ENCODE measurements at regions not wholly inside any gene's neighbourhood (a gene's known extent, or its start where the extent isn't known, plus 50 kb on each side); places are given as distances from the start of the nearest gene placed in this dataset.
"Not testable (repeated sequence)": the region's sequence is repeated elsewhere in the genome, so short reads cannot be mapped to it uniquely, and the experiment has no call there.

DNA sequence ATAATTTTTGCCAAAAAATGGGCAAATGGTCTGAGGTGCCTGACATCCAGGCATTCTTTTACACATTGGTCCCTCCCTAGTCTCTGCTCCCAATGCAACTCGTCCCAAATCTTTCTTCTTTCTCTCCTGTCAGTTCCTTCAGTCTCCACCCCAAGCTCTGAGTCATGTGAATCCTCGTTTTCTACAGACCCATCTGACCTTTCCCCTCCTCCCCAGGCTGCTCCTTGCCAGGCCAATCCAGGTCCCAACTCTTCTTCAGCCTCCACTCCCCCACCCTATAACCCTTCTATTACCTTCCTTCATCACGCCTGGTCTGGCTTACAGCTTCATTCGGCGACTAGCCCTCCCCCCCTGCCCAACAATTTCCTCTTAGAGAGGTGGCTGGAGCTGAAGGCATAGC is 55.3 kb downstream of the BBS10 start:
- DNase-seq (ENCODE audit: low read depth): not testable (repeated sequence)

DNA sequence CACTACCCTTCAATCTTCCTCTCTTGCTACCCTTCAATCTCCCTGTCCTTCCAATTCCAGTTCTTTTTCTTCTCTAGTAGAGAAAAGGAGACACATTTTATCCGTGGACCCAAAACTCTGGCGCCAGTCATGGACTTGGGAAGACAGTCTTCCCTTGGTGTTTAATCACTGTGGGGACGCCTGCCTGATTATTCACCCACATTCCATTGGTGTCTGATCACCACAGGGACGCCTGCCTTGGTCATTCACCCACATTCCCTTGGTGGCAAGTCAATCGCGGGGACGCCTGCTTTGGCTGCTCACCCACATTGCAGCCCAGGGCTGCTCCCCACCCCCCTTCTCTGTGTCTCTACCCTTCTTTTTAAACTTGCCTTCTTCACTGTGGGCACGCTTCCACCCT is 55.9 kb downstream of the BBS10 start:
- not testable (repeated sequence) for DNase-seq (ENCODE audit: low read depth)

DNA sequence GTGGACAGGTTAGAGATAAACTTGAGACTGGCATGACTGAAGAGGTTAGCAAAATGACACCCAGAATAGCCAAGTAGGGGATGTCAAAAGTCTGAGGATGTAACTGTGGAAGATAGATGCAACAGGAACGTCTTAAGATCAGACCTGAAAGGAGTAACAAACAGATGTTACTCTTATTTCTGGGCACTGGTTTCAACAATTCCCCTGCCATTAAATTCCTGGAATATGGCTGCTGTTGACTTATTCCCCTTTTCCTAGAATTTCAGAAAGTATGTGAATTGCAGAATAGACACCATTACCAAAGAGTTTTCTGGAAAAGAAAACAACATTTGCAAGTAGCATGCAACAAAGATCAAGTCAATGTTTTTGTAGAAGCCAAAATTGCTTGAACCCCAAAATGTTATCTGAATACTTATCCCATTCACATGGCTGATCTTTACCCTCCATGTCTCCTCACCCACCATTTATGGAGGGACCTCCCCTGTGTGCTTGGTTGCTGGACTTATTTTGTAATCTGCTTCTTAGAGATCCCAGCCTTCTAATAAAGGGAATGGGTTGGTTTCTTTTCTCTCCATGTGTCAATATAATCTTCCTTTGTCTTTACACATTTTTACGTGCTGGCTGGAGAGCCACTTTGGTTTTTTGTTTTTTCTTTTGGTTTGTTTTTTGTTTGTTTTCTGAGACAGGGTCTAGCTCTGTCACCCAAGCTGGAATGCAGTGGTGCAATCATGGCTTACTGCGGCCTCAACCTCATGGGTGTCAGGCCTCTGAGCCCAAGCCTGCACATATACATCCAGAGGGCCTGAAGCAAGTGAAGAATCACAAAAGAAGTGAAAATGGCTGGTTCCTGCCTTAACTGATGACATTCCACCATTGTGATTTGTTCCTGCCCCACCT is 57.0 kb downstream of the BBS10 start:
- no peak for DNase-seq (ENCODE audit: low read depth)

DNA sequence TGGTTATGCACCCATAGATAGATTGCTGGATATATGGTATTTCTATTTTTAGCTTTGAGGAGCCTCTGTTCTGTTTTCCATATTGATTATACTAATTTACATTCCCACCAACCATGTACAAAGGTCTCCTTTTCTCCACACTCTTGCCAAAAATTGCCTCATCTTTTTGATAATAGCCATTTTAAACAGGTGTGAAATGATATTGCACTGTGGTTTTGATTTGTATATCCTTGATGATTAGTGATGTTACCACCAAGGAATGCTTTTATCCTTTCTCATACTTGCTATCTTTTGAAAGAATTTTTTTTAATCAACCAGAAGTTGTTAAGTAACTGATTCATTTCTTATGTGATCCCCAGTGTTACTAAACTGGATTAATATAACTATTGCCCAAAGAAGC is 60.0 kb downstream of the BBS10 start:
- DNase-seq (ENCODE audit: low read depth): no peak

DNA sequence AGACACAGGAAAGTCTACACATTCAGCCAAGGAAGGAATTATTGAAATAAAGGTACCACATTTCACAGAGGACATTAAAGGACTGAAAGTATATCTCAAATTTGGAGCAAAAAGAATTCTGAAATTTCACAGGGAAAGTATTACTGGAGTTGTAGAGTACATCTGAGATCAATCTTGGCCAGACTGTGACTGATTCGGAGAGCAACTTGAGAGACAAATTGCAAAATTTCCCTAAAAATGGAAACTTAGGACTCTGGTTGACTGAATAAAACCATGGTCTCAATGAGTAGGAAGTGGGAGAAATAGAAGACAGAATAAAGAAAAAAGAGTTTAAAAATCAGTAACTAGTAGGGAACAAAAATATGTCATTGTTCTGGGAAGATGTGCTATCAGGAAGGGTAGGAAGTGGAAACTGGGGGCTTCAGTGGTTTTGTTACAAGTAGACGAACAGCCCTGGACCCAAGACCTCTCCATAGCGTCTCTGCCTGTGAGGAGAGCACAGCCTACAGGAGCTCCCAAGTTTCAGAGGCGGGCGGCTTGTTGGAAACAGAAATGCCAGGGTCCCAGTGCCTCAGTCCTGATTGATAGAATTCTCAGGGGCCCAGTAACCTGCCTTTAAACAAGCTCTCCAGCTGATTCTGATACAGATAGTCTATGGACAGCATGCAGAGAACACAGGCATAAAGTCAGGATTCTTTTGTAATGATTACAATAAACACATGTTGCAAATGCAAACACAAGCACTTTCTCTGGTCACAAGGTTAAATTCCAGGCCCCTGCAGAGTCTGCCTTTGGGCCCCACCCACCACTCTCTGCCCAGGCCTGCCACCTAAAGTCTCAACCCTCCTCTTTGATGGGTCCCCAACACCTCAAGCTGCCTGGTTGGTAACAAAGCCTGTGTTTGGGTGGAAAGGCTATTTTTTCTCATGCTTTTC is 63.1 kb downstream of the BBS10 start:
- DNase-seq (ENCODE audit: low read depth): no peak

DNA sequence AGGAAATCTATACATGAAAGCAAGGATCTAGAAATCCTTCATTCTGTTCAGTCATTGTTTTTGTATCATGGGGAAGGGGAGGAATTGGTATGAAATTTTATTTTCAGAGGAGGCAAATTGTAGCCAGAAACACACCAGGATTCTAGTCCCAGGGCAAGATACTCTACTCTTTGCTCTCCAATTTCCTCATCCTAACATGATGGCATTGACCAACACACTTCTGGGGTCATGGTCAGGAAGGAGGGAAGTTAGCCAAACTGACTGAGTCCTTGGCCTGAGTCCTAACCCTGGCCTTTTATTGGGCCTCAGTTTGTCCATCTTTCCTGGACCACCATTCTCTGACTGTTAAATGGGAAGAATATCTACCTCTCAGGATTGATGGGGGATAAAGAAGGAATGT is 65.5 kb downstream of the BBS10 start:
- no peak for DNase-seq (ENCODE audit: low read depth)

DNA sequence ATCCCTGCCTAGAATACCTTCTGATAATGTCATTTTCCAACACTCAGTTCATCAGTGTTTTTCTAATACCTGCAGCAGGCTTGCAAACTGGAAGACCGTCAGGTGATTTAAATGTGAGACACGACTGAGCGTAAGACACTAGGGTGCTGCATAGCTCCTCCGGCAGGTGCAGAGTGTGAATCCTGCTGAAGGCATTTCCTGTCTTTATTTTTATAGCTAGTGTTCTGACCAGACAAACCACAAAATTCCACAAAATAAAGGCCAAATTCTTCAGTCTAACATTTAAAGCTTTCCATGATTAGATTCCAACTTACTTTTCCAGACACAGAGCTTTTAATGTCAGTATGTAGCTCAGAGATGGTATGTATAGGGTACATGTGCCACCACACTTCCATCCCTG is 70.7 kb downstream of the BBS10 start:
- DNase-seq (ENCODE audit: low read depth): no peak

DNA sequence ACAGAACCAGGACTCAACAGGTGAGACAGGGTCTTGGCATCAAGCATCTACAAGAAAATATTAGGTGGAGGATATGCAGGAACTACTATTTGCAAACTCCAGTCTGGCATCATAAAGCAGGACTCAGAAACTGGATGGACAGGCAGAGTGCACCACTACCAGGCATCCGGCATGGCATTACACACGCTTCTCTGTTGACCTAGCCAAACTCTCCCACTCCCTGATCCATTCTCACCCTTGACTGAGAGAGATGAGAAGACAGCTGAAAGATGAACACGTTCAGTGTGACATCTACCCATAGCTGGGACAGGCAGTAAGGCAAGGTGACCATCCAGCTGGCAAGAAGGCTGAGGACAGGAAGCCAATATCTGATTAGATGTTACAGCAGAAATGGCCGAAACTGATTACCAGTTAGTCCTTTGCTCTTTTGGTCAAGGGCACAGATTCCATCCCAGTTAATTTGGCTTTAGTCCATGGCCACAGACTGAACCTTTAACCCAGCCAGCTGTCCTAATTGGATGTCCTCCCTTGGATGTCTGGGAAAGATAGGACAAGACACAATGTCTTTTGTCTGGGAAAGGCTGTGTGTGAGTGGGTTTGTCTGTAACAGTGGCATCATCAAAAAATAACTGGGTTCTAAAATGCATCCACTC is 71.6 kb downstream of the BBS10 start:
- no peak for DNase-seq (ENCODE audit: low read depth)

DNA sequence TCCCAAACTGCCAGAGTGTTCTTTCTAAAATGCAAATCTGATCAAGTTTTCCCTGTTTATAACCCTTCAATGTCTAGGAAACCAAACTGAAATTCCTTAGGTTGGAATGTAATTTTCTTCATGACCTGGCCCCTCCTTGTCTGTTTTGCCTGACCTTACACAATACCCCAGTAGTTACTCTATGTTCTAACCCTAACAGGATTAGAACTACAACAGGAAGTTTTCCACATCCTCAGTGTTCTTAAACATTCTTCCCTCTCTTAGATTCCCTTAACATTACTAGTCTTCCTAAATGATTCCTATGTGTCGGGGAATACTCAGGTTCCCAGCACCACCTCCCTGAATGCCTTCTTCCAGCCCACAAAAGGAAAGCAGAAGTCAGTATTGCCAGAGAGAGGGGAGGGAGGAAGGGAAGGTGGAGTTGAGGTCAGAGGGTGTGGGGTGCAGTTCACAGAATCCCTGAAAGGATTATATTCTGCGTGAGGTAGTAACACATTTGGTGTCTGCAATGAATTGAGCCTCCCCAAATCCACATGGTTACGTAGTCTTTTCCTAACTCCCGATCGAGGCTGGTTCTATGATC is 72.6 kb downstream of the BBS10 start:
- no peak for DNase-seq (ENCODE audit: low read depth)

DNA sequence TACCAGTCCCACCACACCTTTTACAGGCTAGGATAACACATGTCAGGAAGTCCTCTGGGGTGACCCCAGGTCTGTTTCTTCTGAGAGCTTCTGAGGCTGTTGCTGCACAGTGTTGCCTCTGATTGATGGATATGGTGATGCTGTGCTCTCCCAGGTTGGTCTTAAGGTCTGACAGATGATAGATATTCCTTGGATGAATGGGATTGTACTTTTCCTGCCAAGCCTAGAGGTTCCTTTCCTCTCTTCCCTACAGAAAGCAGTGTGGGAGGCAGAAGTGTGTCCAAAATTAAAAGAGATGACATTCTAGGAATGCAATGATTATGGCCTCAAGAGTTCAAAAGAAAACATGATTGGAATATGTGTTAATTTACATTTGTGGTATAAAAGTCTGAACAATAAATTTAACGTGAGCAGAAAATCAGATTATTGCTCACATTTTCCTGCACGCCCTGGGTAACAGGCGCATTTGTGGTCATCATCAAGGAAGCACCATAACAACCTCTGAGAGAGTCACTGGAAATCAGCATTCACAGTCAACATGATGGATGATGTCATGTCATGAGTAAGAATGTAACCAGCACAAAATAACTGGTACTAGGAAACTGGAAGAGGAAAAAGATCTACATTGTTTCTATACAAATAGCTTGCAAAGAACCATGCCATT is 73.7 kb downstream of the BBS10 start:
- DNase-seq (ENCODE audit: low read depth): no peak

DNA sequence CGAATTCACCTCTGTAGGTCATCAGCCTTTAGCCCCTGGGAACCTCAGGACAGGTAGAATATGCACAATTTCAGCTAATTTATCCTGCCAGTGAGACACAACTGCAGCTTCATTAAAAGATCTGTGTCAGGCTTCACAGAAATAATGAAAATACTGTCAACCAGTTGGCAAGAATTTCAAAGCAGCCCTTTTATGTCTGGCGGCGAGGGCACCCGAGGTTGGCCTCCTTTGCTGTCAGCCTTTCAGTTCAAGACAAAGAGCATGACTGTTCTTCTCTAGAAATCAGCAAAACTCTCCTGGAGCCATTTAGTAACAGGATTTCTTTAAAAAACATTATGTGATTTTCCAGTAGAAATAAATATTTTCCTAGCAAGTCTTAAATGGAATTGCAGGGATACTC is 75.9 kb downstream of the BBS10 start:
- no peak for DNase-seq (ENCODE audit: low read depth)

DNA sequence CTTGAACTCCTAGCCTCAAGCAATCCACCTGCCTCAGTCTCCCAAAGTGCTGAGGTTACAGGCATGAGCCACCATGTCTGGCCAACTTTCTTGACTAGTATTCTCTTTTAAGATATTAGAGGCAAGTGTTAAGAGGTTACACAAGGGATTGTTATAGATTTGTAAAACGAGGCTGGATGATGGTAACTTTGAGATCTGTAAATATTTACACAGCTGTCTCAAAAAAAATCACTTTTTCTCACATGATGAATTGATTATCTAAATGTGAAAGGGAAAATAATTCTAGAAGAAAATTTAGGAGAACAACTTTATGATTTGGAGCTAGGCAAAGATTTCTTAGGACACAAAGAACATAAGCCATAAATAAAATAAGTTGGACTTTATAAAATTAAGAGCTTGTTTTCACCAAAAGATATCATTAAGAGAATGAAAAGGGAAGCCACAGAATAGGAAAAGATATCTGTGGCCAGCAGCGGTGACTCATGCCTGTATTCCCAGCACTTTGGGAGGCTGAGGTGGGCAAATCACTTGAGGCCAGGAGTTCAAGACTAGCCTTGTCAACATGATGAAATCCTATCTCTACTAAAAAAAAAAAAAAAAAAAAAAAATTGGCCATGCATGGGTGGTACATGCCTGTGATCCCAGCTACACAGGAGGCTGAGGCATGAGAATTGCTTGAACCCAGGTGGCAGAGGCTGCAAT is 77.4 kb downstream of the BBS10 start:
- no peak for DNase-seq (ENCODE audit: low read depth)

DNA sequence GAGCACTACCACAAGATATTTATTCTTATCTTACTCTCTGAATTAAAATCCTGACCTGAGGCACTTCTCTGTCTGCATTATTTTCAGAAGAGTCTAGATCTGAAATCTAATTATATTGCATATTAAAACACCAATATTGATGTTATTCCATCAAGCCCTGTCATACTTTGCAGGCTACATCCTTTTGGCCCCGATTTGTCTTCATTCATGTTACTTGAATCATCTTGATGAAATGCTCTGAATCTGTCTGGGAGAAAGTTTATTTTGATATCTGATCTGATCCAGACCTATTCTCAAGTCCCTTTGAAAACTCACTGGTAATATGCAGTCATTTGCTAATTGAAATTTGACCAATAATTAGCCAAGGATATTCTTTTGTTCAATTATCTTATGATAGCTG is 79.9 kb downstream of the BBS10 start:
- no peak for DNase-seq (ENCODE audit: low read depth)

DNA sequence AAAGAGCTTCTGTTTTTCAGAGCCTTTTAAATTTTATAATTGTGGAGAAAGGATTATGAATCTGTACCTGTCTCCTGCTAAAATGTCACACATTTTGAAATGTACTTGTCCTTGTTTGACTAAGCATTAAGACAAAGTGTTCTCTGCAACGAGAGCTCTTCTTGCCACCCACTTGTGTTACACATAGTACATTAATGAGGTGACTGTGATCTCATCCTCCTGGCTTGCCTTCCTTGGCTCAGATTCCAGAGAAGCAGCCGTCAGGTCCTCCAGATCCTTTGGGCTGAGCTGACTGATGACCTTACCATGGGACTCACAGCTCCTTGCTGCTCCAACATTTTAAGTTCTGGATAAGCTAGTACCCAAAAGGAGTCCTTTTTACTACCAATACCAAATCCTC is 81.4 kb downstream of the BBS10 start:
- no peak for DNase-seq (ENCODE audit: low read depth)

DNA sequence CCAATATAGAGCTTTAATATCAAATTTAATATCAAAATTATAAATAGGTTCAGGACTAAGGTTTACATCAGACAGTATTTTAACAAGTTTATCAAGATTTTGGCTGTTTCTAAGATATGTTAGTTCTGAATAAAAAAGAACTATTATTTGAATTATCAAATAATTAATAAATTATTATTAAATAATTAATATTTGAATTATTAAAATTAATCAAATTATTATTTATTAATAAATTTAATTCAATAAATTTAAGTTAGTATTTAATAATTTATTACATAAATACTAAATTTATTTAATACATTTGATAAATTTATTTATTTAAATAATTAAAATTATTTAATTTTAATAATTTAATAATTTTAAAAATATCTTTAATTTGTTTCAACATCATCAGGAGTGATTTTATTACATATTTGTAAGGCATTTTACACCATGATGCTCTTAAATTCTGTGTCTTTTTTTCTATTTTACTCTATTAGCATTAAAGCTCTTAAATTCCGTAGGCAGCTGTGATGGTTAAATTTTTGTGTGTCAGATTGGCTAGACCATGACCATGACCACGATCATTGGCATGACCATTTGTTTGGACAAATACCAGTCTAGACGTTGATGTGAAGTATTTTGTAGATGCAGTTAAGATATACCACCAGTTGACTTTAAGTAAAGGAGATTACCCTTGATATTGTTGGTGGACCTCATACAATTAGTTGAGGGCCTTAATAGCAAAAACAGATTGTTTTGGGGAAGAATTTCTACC is 82.6 kb downstream of the BBS10 start:
- DNase-seq (ENCODE audit: low read depth): no peak

DNA sequence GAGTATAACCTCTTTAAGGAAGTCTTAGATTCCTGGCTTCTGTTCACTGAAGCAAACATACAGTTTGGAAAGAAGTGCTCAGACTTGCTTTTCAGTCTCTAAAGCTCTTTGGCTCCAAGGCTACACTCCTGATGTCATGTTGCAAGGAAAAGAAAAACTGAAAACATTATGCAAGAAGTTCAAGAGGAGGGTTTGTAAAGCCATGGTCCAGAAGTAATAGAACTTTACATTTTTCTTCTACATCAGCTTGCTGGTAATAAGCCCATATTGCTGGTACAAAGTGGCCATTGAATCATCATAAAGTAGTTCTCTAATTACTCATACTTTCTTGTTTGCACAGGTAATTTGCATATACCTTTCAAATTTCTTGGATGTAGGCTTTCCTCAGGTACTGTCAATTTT is 83.6 kb downstream of the BBS10 start:
- no peak for DNase-seq (ENCODE audit: low read depth)

DNA sequence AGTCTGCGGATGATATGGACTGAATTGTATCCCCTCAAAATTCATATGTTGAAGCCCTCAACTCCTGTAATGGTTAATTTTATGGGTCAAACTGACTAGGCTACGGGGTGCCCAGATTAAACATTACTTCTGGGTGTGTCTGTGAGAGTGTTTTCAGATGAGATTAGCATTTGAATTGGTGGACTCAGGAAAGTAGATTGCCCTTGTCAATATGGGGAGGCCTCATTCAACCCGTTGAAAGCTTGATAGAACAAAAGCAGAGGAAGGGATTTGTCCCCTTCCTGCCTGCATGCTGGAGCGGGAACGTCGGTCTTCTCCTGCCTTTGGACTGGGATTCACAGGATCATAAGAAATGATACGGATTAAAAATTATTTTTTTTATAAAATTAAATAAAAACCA is 84.5 kb downstream of the BBS10 start:
- no peak for DNase-seq (ENCODE audit: low read depth)

DNA sequence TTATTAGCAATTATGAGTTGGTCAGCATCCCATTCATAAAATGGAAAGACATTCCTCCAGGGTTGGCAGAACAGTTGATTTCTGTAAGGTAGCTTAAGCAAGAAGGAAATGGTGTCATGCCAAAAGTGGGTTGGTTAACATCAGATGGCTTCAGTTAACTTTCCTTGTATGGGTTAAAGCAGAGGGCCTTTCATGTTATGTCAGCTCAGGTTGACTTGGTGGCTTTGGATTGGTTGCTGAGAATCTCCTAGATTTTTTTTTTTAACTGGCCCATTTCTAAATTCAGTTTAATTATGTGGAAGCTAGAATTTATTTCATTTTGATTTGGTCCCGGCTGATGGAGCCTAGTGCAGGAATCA is 87.8 kb downstream of the BBS10 start:
- DNase-seq (ENCODE audit: low read depth): no peak

DNA sequence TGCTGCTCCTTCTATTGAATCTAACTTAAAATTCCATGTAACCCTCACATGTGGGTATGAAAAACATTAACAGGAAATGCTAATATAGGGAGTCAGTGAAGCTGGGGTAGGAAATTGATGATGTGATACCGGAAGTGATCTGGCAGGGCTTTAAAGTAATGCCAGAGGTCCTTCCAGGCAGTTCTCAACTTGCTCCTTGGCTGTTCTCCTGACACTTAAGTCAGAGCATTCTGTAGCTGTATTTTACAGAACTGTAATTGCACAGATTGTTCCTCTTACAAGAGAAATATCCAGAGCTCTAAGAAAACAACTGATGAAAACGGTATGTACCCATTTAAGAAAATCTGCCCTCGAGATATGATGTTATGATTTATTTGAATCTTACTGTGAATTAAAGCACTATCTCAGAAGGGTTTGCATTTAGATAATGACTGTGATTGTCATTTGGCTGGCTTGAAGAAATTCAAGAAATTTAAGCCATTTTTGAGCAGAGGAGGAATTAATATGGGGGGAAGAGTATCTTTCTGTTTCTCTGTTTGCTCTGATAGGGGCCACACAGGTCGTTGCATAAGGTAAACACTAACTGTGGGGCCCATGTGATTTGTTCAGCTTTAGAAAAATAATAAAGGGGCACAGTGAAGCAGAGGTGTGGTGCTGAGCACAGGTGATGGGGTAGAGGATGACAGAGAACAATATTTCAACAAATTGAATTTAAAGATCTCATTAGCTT is 88.4 kb downstream of the BBS10 start:
- no peak for DNase-seq (ENCODE audit: low read depth)

DNA sequence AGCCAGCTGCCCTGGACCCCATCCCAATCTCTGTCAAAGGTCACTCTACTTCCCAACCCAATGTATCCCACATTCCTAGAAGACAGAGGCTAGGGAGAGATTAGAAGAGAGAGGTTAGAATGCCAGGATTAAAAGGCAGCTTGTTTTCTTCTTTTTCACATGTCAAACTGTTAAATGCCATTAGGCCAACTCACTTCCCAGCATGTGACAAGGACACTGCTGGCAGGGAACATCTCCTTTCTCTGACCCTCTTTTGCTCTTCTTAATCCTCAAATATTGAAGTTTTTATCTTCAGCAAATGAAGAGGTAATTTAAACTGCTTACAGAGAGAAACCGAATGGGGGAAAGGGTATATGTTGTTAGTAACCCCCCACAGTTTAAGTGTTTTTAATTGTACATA is 89.1 kb downstream of the BBS10 start:
- no peak for DNase-seq (ENCODE audit: low read depth)
